Endothelial cell of umbilical vein (primary cell): ENCODE measurements at regions not wholly inside any gene's neighbourhood (a gene's known extent, or its start where the extent isn't known, plus 50 kb on each side); places are given as distances from the start of the nearest gene placed in this dataset.

ENCODE experiments used
- BruUV-seq: library from RNA; stranded (reverse); fragments of 400-500 nt; replicated peaks from 2 replicates; lab custom pipeline; 2021; lab: Mats Ljungman, UMichigan
- CTCF ChIA-PET: fragments of 300-600, 350-600 bp; sonication (Branson Sonifier 250); formaldehyde crosslinking; loops from one replicate; lab custom pipeline; 2021; ENCODE audit warnings: antibody characterized with exemption, inconsistent platforms; lab: Charles Lee
- POLR2A ChIA-PET: fragments of 300-600, 350-600 bp; sonication (Branson Sonifier 250); formaldehyde crosslinking; loops from one replicate; lab custom pipeline; 2021; ENCODE audit warnings: antibody characterized with exemption, inconsistent platforms; lab: Charles Lee
- DNase-seq: peaks from one replicate; pipeline ENCODE4 v3.0.0-alpha.2; 2011; ENCODE audit warnings: low read depth, low spot score
- FAIRE-seq: peaks from 2 replicates; lab custom pipeline; 2011; peaks lifted over from hg19 to GRCh38; lab: Jason Lieb, UNC
- H2AFZ ChIP-seq: 2 replicates; pipeline ENCODE4 v1.6.0; 2012; ENCODE audit warnings: low read depth, low read length, control low read depth, inconsistent platforms
- H3K27ac ChIP-seq: 2 replicates; pipeline ENCODE4 v1.5.1; 2011; ENCODE audit warnings: low read depth, mild to moderate bottlenecking, control low read depth, low read length, moderate library complexity; ENCODE audit not compliant: insufficient read depth
- H3K27me3 ChIP-seq, 2 experiments: 2 replicates each; pipeline versions ENCODE4 v1.6.0 to v1.6.1; 2011; ENCODE audit warnings: low read length in 2 of 2, mixed read lengths in 1 of 2; ENCODE audit not compliant: control insufficient read depth in 2 of 2, insufficient read depth in 2 of 2
- H3K36me3 ChIP-seq, 2 experiments: 2 replicates in 1 of 2; 3 replicates in 1 of 2; pipeline ENCODE4 v1.5.1; 2011; ENCODE audit warnings: low read length in 2 of 2, mild to moderate bottlenecking in 1 of 2, moderate library complexity in 1 of 2; ENCODE audit not compliant: control insufficient read depth in 2 of 2, insufficient read depth in 2 of 2; ENCODE audit errors: extremely low read depth in 1 of 2
- H3K4me1 ChIP-seq: 3 replicates; pipeline ENCODE4 v1.5.1; 2011; ENCODE audit warnings: mild to moderate bottlenecking, low read length; ENCODE audit not compliant: control insufficient read depth, insufficient read depth; ENCODE audit errors: extremely low read depth
- H3K4me2 ChIP-seq: 2 replicates; pipeline ENCODE4 v1.6.1; 2011; ENCODE audit warnings: low read length, control low read depth, mixed read lengths; ENCODE audit not compliant: insufficient read depth
- H3K4me3 ChIP-seq, 3 experiments: fragments of 200-600 bp in 1 of 3; sonication (generic), shearing (Covaris generic) in 1 of 3; replicated peaks in 1 of 3; 2 replicates each; pipeline ENCODE4 v1.5.1; 2011 to 2016; ENCODE audit warnings: control low read depth in 3 of 3, low read length in 3 of 3, mild to moderate bottlenecking in 2 of 3, inconsistent platforms in 1 of 3, low read depth in 1 of 3, moderate library complexity in 1 of 3; ENCODE audit not compliant: insufficient read depth in 1 of 3
- H3K79me2 ChIP-seq: 2 replicates; pipeline ENCODE4 v1.6.0; 2012; ENCODE audit warnings: low read length, inconsistent platforms; ENCODE audit not compliant: control insufficient read depth, insufficient read depth
- H3K9ac ChIP-seq: replicated peaks from 2 replicates; pipeline ENCODE3; 2011; ENCODE audit warnings: low read length, control low read depth; ENCODE audit not compliant: insufficient read depth; ENCODE audit errors: extremely low read depth
- H3K9me1 ChIP-seq: replicated peaks from 3 replicates; pipeline ENCODE4 v1.6.0; 2011; ENCODE audit warnings: mild to moderate bottlenecking, low read length; ENCODE audit not compliant: control insufficient read depth, insufficient read depth; ENCODE audit errors: extremely low read depth
- H3K9me3 ChIP-seq: replicated peaks from 2 replicates; pipeline ENCODE4 v1.5.1; 2012; ENCODE audit warnings: low read length, inconsistent platforms; ENCODE audit not compliant: control insufficient read depth, insufficient read depth
- H4K20me1 ChIP-seq: replicated peaks from 2 replicates; pipeline ENCODE3; 2011; ENCODE audit warnings: mild to moderate bottlenecking, low read length; ENCODE audit not compliant: control insufficient read depth, insufficient read depth; ENCODE audit errors: extremely low read depth
- CTCF ChIP-seq, 2 donors: IDR thresholded peaks; 1 replicate in 1 of 2; 2 replicates in 1 of 2; pipeline ENCODE4 v1.5.1; 2011; ENCODE audit warnings: low read length in 2 of 2, mild to moderate bottlenecking in 2 of 2, moderate library complexity in 2 of 2, control low read depth in 1 of 2, inconsistent platforms in 1 of 2, low read depth in 1 of 2; ENCODE audit not compliant: insufficient read depth in 1 of 2; ENCODE audit errors: extremely low read depth in 1 of 2
- EZH2 ChIP-seq: IDR thresholded peaks from 2 replicates; pipeline ENCODE4 v1.6.1; 2012; ENCODE audit warnings: borderline replicate concordance, low read depth, mild to moderate bottlenecking, moderate library complexity, low read length, inconsistent platforms; ENCODE audit not compliant: severe bottlenecking
- FOS ChIP-seq: IDR thresholded peaks from 2 replicates; pipeline ENCODE4 v1.6.1; 2011; ENCODE audit warnings: mild to moderate bottlenecking, low read length, moderate library complexity, borderline replicate concordance; ENCODE audit not compliant: insufficient read depth
- GATA2 ChIP-seq: IDR thresholded peaks from 2 replicates; pipeline ENCODE4 v1.7.0; 2011; ENCODE audit warnings: low read depth, mild to moderate bottlenecking, moderate library complexity, mixed read lengths, low read length; ENCODE audit not compliant: insufficient read length, insufficient read depth
- JUN ChIP-seq: IDR thresholded peaks from 2 replicates; pipeline ENCODE4 v1.6.1; 2011; ENCODE audit warnings: borderline replicate concordance, low read depth; ENCODE audit not compliant: insufficient read length, insufficient read depth
- MAX ChIP-seq: IDR thresholded peaks from 2 replicates; pipeline ENCODE4 v1.6.1; 2011; ENCODE audit not compliant: insufficient read depth, insufficient read length
- MYC ChIP-seq: IDR thresholded peaks from one replicate; pipeline ENCODE4 v1.6.1; 2011; ENCODE audit warnings: mild to moderate bottlenecking, low read depth, low read length
- POLR2A ChIP-seq: IDR thresholded peaks from 2 replicates; pipeline ENCODE4 v1.6.1; 2012; ENCODE audit warnings: low read depth, mild to moderate bottlenecking, control low read depth, low read length
- POLR2AphosphoS5 ChIP-seq: IDR thresholded peaks from 2 replicates; pipeline ENCODE4 v1.6.1; 2012; ENCODE audit warnings: low read depth, mild to moderate bottlenecking, control low read depth, low read length, moderate library complexity; ENCODE audit not compliant: insufficient read depth
- dilution Hi-C: fragments of 300-500 bp; cut with MboI; formaldehyde crosslinking; loops from one replicate; pipeline ENCODE4 v1.15.0; 2019; ENCODE audit warnings: low sequenced_read_pairs; ENCODE audit not compliant: extremely low pct_ligation_motif_present
- intact Hi-C: fragments of 100-400 bp; cut with micrococcal nuclease; formaldehyde crosslinking; loops from one replicate; pipeline ENCODE4 v1.10.0; 2022

DNA sequence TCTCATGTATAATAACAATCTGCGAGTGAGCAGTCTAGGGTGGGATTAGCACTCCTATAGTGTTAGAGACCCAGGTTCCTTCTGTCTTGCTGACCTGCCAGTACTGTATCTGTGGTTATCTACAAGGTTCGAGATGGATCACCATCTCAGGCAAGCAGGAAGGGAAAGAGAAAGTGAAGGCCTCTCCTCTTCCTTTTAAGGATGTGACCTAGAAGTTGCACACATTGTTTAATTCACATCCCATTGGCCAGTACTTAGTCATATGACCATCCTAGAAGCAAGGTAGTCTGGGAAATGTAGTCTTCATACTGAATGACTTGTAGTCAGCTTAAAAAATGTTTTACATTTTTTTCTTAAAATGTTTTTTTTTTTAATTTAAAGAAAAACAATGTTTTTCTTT lies 168.6 kb downstream of the CARTPT start:
- TF ChIP-seq EZH2 (no peak), POLR2A (no peak), JUN (no peak), FOS (no peak), GATA2 (no peak), MYC (no peak), CTCF (IDR thresholded peaks at IDR 0.05; ENCODE audit: extremely low read depth in 1 of 2, insufficient read depth in 1 of 2, low read depth in 1 of 2, low read length in 2 of 2) (no peak), POLR2AphosphoS5 (no peak), MAX (no peak)
- Histone ChIP-seq H3K9me3 (no peaks in the 10 kb centered on the region), H3K4me2 (no peak overlapping the region), H3K9ac (no peak overlapping the region), H2AFZ (peak overlapping the region; percentile 50), H4K20me1 (no peaks in the 10 kb centered on the region), H3K9me1 (no peaks in the 10 kb centered on the region), H3K27me3 (peaks cover 7 to 23% of the 10 kb centered on the region in 2 experiments), H3K4me1 (no peaks in the 10 kb centered on the region), H3K79me2 (no peaks in the 10 kb centered on the region), H3K36me3 (no peaks in the 10 kb centered on the region), H3K4me3 (no peak overlapping the region), H3K27ac (no peak overlapping the region)
- BruUV-seq: no TSS peak
- FAIRE-seq (peak; percentile 81), DNase-seq (peak; percentile 66)
- intact Hi-C loops (no loop called here), dilution Hi-C loops (no loop called here)
- ChIA-PET POLR2A (no interaction called here), CTCF (interaction anchor here (1.5 kb wide), 1 partner anchor 11 kb away, joined by 4 read pairs; no protein-coding TSS in a partner anchor)
